AG20443 (cell line): ENCODE measurements at regions not wholly inside any gene's neighbourhood (a gene's known extent, or its start where the extent isn't known, plus 50 kb on each side); places are given as distances from the start of the nearest gene placed in this dataset.

Experiments
- DNase-seq: peaks from one replicate; pipeline ENCODE4 v3.0.0; 2012; ENCODE audit warnings: low spot score, mixed read lengths

DNA sequence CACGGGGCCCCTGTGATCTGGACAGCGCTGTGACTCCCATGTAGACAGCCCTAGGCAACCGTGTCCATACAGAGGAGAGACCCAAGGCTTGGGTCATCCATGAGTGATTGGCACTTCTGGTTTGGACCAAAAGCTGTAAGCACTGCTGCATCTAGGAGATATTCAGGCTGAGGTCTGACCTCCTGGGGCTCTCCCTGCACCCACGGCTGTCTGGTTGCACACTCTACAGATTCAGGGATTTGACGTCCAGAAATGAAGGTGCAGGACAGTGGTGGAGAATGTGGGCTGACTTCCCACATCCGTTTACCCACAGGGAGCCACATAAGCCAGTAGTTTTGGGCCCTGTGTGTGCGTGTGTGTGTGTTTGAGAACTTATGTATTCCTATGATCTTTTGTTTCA lies 76.2 kb upstream of the ARHGEF7 start:
- no peak for DNase-seq

DNA sequence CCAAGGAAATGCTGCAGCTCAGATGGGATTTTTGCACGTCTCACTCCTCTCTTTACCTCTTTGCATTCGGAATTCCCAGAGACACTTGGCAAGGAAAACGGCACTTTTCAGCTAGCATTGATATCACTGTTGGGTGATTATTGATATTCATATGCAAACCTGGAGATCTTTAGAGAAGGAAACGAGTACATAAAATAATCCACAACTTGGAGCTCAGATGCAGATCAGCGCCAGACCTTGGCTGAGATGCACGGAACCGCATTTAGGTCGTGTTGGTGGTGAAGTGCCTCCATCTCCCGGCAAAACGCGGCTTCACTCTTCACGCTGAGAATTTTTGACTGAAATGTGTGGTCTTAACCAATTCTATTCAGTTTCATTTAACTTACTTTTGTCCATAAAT lies 77.2 kb upstream of the ARHGEF7 start:
- no peak for DNase-seq

- DNase-seq, result no peak
Observed at GRCh38 chr13:111036665-111037064, 78.4 kb upstream of the ARHGEF7 start.

- no peak for DNase-seq
Observed at GRCh38 chr13:111035861-111036260, 79.2 kb upstream of the ARHGEF7 start.

DNA sequence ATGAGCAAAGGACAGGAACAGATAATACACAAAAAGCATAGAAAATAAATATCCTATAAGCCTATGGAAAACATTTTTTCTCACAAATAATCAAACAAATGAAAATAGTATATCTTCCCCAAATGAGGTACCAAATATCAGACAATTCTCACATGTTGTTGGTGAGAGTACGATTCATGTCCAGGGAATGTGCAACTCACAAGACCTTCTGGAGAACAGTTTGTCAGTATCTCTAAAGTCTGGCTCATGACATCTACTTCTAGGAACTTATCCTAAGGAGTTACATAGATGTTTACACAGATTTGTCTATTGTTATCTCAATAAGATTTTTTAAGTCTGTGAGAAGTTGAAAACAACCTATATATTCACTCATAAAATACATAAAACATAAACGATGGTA lies 80.3 kb upstream of the ARHGEF7 start:
- DNase-seq, result peak; percentile 43

- no peak for DNase-seq
Observed at GRCh38 chr13:111033172-111034130, 81.7 kb upstream of the ARHGEF7 start.

DNA sequence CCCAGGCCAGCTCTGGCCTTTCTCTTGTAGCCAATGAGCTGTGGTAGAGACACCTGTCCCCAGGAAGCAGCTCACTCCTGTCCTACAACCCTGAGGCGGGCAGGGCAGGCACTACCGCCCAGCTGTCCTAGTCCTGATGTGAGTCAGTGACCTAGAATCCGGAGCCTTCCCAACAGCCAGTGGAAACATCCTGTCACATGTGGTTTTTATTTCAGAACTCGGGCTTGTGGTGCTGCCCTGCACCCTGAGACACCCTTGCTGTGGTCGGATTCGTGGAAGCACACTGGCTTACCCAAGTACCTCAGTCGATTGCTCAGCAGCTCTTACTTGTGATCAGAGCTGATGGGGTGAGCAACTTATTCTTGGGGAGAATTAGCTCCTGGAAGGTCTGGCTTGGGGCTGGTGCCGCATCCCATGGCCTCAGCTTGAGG lies 83.6 kb upstream of the ARHGEF7 start:
- peak; percentile 93 for DNase-seq

GRCh38 chr13:111029957-111030609 lies 85.0 kb upstream of the ARHGEF7 start:
- DNase-seq, result no peak

DNA sequence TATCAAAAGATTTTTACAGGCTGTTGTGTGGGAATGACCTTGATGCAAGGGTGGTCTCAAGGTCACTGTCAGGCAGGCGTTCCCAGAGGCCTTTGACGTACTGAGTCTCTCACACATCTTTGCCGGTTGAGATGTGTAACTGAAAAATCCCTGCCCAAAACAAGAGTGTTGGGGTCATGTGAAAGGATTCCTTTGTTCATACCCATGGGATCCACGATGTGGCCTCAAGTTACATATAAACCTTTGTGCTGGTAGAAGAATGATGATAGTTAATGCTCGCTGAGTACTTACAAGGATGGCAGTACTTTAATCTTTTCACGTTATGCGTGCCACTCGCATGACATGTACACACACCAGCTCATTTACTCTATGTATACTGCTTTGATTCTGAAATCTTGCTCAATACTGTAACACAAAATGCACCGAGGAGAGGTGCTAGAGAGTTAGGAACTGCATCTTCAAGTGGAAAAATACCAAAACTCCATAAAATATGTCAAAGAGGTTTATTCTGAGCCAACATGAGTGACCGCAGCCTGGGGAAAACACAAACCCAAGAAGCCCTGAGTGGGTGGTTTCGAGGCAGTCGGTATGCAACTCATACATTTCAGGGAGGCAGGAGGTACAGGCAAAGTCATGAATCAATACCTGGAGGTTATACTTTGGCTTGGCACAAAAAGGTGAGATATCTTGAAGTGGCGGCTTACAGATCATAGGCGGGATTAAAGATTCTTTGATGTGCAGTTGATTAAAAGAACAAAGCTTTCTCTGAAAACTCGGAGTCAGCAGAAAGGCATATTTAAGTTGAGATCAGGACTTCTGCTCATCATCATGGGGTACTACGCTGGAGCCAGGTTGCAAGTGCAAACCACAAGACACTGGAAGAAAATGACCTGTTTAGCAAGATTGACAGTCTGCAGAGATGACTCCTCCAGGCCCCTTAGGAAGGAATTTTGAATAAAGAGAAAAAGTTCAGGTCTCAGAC lies 87.4 kb upstream of the ARHGEF7 start:
- DNase-seq, result no peak

GRCh38 chr13:111025310-111025709 lies 89.8 kb upstream of the ARHGEF7 start:
- no peak for DNase-seq

DNA sequence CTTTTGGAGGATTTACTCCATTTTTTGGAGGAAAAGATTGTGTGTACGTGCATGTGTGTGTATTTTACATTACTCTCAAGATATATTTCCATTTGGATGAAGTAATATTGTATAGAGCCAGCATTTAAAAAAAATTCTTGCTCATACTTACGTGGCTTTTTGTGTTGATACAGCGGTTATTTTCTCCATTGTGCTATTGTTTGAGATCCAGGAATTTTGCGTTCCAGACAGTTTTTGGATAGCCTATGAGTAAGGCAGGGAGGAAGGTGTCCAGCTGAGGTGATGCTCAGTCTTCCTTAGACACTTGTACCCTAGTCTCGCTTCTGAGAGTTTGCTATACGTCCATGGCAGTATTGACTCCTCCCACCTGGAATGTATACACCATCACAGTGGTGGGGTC lies 92.2 kb upstream of the ARHGEF7 start:
- DNase-seq, result no peak

- DNase-seq, result no peak
Observed at GRCh38 chr13:111022241-111022640, 92.9 kb upstream of the ARHGEF7 start.

- no peak for DNase-seq
Observed at GRCh38 chr13:111021270-111021669, 93.8 kb upstream of the ARHGEF7 start.

- DNase-seq, result no peak
Observed at GRCh38 chr13:111020546-111020945, 94.6 kb upstream of the ARHGEF7 start.

GRCh38 chr13:111020021-111020420 lies 95.1 kb upstream of the ARHGEF7 start:
- no peak for DNase-seq

GRCh38 chr13:111017755-111018459 lies 97.2 kb upstream of the ARHGEF7 start:
- DNase-seq, result no peak

GRCh38 chr13:111013196-111013595 lies 98.3 kb upstream of the ANKRD10 start:
- DNase-seq, result no peak

- DNase-seq, result peak; percentile 67
Observed at GRCh38 chr13:111011899-111012298, 97.0 kb upstream of the ANKRD10 start.

DNA sequence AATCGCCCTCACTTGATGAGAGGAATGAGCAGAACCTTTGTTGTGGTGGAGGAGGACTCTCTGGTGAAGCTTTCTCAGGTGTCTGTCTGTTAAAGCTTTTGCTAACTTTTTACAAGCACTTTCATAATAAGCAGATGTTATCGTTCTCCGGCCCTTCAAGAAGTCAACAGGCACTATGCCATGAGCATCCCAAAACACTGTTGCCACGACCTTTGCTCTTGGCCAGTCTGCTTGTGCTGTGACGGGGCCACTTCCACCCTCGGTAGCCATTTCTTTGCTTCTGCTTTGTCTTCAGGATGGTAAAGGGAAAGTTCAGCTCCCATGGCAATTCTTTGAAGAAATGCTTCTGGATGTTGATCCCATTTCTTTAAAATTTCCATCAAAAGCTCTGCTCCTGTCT lies 93.5 kb upstream of the ANKRD10 start:
- DNase-seq, result no peak

- DNase-seq, result no peak
Observed at GRCh38 chr13:111007209-111007608, 92.3 kb upstream of the ANKRD10 start.

GRCh38 chr13:111006506-111007031 lies 91.7 kb upstream of the ANKRD10 start:
- peak; percentile 93 for DNase-seq
